GM12878 (cell line): ENCODE measurements at regions not wholly inside any gene's neighbourhood (a gene's known extent, or its start where the extent isn't known, plus 50 kb on each side); places are given as distances from the start of the nearest gene placed in this dataset.

Experiments used
- ATAC-seq: fragments of 200-7000 bp; cut with Tn5 transposase; 3 replicates; pipeline ENCODE4 v1.9.1; 2020; ENCODE audit warnings: mild to moderate bottlenecking, moderate library complexity
- BruUV-seq: library from RNA; stranded (reverse); fragments of 400-500 nt; replicated peaks from 2 replicates; lab custom pipeline; 2021; lab: Mats Ljungman, UMichigan
- CTCF ChIA-PET: fragments of 300-600 bp; sonication (Branson Sonifier 250); formaldehyde crosslinking; extraction: SDS; loops from one replicate; lab custom pipeline; 2021; ENCODE audit warnings: inconsistent platforms; lab: Yijun Ruan, JAX
- POLR2A ChIA-PET: fragments of 350-600 bp; formaldehyde crosslinking; extraction: SDS; loops from one replicate; lab custom pipeline; 2021; ENCODE audit warnings: inconsistent platforms; lab: Charles Lee
- RAD21 ChIA-PET: fragments of 300-600 bp; sonication (Branson Sonifier 250); formaldehyde crosslinking; loops from one replicate; lab custom pipeline; 2023; ENCODE audit warnings: antibody characterized with exemption; ENCODE audit not compliant: unreplicated experiment; lab: Charles Lee
- SMC1A ChIA-PET: fragments of 300-600 bp; sonication (Branson Sonifier 250); formaldehyde crosslinking; loops from one replicate; lab custom pipeline; 2023; ENCODE audit not compliant: unreplicated experiment, uncharacterized antibody; lab: Charles Lee
- DNase-seq: peaks from one replicate; pipeline ENCODE4 v3.0.0-alpha.2; 2011; ENCODE audit warnings: low read depth, low spot score
- FAIRE-seq: peaks from 3 replicates; lab custom pipeline; 2011; peaks lifted over from hg19 to GRCh38; lab: Jason Lieb, UNC
- H2AFZ ChIP-seq: 2 replicates; pipeline ENCODE4 v1.6.0; 2011; ENCODE audit warnings: low read depth, low read length, control low read depth; ENCODE audit not compliant: control insufficient read depth
- H3K27ac ChIP-seq: 2 replicates; pipeline ENCODE4 v1.5.1; 2011; ENCODE audit warnings: control low read depth; ENCODE audit not compliant: control insufficient read depth, insufficient read depth
- H3K27me3 ChIP-seq, 2 experiments: replicated peaks in 1 of 2; 2 replicates each; pipeline versions ENCODE4 v1.6.0 to v1.6.1; 2011; ENCODE audit warnings: low read length in 1 of 2; ENCODE audit not compliant: control insufficient read depth in 2 of 2, insufficient read depth in 2 of 2
- H3K36me3 ChIP-seq, 2 experiments: 2 replicates each; pipeline ENCODE4 v1.5.1; 2011; ENCODE audit warnings: low read length in 1 of 2; ENCODE audit not compliant: control insufficient read depth in 2 of 2, insufficient read depth in 2 of 2
- H3K4me1 ChIP-seq: 2 replicates; pipeline ENCODE4 v1.6.1; 2011; ENCODE audit warnings: mild to moderate bottlenecking, low read length, moderate library complexity, mixed read lengths; ENCODE audit not compliant: control insufficient read depth, insufficient read depth
- H3K4me2 ChIP-seq: 2 replicates; pipeline ENCODE4 v1.6.0; 2011; ENCODE audit warnings: control low read depth; ENCODE audit not compliant: control insufficient read depth, insufficient read depth
- H3K4me3 ChIP-seq: fragments of 200-600 bp; sonication (generic); 2 replicates; pipeline ENCODE4 v1.5.1; 2016
- H3K79me2 ChIP-seq: 2 replicates; pipeline ENCODE4 v1.6.0; 2011; ENCODE audit warnings: low read length; ENCODE audit not compliant: control insufficient read depth, insufficient read depth
- H3K9ac ChIP-seq: 2 replicates; pipeline ENCODE4 v1.8.0; 2011; ENCODE audit warnings: low read length, control low read depth, mixed read lengths; ENCODE audit not compliant: control insufficient read depth, insufficient read depth
- H3K9me3 ChIP-seq: replicated peaks from 3 replicates; pipeline ENCODE4 v1.5.1; 2011; ENCODE audit warnings: mild to moderate bottlenecking, low read length; ENCODE audit not compliant: control insufficient read depth, insufficient read depth
- H4K20me1 ChIP-seq: 2 replicates; pipeline ENCODE4 v1.6.0; 2011; ENCODE audit not compliant: control insufficient read depth, insufficient read depth
- JUND ChIP-seq: IDR thresholded peaks from 2 replicates; pipeline ENCODE4 v1.6.1; 2012; ENCODE audit warnings: low read depth, mild to moderate bottlenecking, low read length, improper control_type of control experiment, moderate library complexity
- KLF5 ChIP-seq: fragments of 450-650 bp; IDR thresholded peaks from 2 replicates; pipeline ENCODE4 v1.6.1; 2014; ENCODE audit warnings: mild to moderate bottlenecking; ENCODE audit not compliant: partially characterized antibody
- POU2F2 ChIP-seq: IDR thresholded peaks from 3 replicates; pipeline ENCODE4 v1.6.1; 2011; ENCODE audit warnings: low read depth, mild to moderate bottlenecking, low read length, borderline replicate concordance
- ZBTB40 ChIP-seq: fragments of 450-650 bp; IDR thresholded peaks from 2 replicates; pipeline ENCODE4 v1.6.1; 2016; ENCODE audit warnings: mild to moderate bottlenecking, moderate library complexity, borderline replicate concordance
- ZNF217 ChIP-seq: fragments of 450-650 bp; IDR thresholded peaks from 2 replicates; pipeline ENCODE4 v1.6.1; 2017; ENCODE audit warnings: antibody characterized with exemption, mild to moderate bottlenecking
- WGBS: methylation state at CpG from one replicate; pipeline ENCODE4 v1.1.6; 2016; ENCODE audit warnings: low lambda C conversion rate; ENCODE audit not compliant: insufficient replicate concordance, insufficient coverage; ENCODE audit errors: missing lambda C conversion rate; 5-methylcytosine and 5-hydroxymethylcytosine counted together
- in situ Hi-C: fragments of 300-500 bp; cut with MboI; formaldehyde crosslinking; loops from 9 replicates; pipeline ENCODE4 v1.14.3; 2018; ENCODE audit warnings: mixed read lengths
- intact Hi-C: fragments of 100-400 bp; cut with micrococcal nuclease; formaldehyde crosslinking; loops from one replicate; pipeline ENCODE4 v1.14.2; 2022; ENCODE audit not compliant: unreplicated experiment

DNA sequence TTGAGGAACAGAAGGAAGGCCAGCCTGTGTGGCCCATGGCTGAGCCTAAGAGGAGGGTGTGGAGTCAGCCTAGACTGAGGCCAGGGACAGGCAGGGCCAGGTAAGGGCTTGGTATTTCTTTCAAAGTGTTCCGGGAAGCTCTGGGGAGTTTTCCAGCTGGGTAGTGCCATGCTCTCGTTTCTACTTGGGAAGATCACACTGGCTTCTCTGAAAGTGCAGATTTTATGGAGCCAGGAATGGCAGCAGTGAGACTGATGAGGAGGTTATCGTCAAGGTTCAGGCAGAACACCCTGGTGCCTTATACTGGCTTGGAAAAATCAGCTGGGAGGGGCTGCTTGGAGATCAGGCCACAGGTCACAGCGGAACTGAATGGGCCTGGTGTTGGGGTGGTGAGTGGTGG is 245.1 kb downstream of the SOX11 start:
- no peaks in the 10 kb centered on the region for H3K36me3 ChIP-seq
- ChIA-PET SMC1A (no interaction called here), POLR2A (no interaction called here), CTCF (no interaction called here), RAD21 (no interaction called here)
- TF ChIP-seq POU2F2, result no peak
- TF ChIP-seq JUND, result no peak
- no peak for TF ChIP-seq ZNF217
- no peak for TF ChIP-seq KLF5
- TF ChIP-seq ZBTB40, result no peak
- ATAC-seq (no peak), FAIRE-seq (no peak), DNase-seq (no peak)
- H3K9ac ChIP-seq, result no peak overlapping the region
- no peaks in the 10 kb centered on the region for H3K79me2 ChIP-seq
- WGBS, result 1% methylated on average over 4 of the region's 4 CpGs
- in situ Hi-C loops (no loop called here), intact Hi-C loops (no loop called here)
- H3K4me3 ChIP-seq, result no peak overlapping the region
- no TSS peak for BruUV-seq
- no peaks in the 10 kb centered on the region for H3K9me3 ChIP-seq
- H4K20me1 ChIP-seq, result no peaks in the 10 kb centered on the region
- no peak overlapping the region for H3K4me2 ChIP-seq
- H3K27me3 ChIP-seq, result no peaks in the 10 kb centered on the region
- no peaks in the 10 kb centered on the region for H3K4me1 ChIP-seq
- no peak overlapping the region for H3K27ac ChIP-seq
- H2AFZ ChIP-seq, result no peak overlapping the region
